Fibroblast of lung (primary cell): ENCODE measurements at regions not wholly inside any gene's neighbourhood (a gene's known extent, or its start where the extent isn't known, plus 50 kb on each side); places are given as distances from the start of the nearest gene placed in this dataset.

Experiments used
- DNase-seq, 2 donors: peaks; one replicate each; pipeline versions ENCODE4 v3.0.0 to v3.0.0-alpha.2; 2010; ENCODE audit warnings: low read depth in 2 of 2
- H2AFZ ChIP-seq: 2 replicates; pipeline ENCODE4 v1.5.1; 2012; ENCODE audit warnings: low read length, control low read depth, inconsistent platforms
- H3K27ac ChIP-seq: 2 replicates; pipeline ENCODE4 v1.5.1; 2011; ENCODE audit warnings: low read length, control low read depth; ENCODE audit not compliant: insufficient read depth
- H3K27me3 ChIP-seq: 2 replicates; pipeline ENCODE4 v1.5.1; 2011; ENCODE audit warnings: mild to moderate bottlenecking, low read length; ENCODE audit not compliant: control insufficient read depth, insufficient read depth
- H3K36me3 ChIP-seq: 2 replicates; pipeline ENCODE4 v1.5.1; 2011; ENCODE audit warnings: low read length; ENCODE audit not compliant: control insufficient read depth, insufficient read depth
- H3K4me1 ChIP-seq: 2 replicates; pipeline ENCODE4 v1.5.1; 2011; ENCODE audit warnings: low read length; ENCODE audit not compliant: control insufficient read depth, insufficient read depth; ENCODE audit errors: extremely low read depth
- H3K4me2 ChIP-seq: 2 replicates; pipeline ENCODE4 v1.5.1; 2011; ENCODE audit warnings: low read length, control low read depth; ENCODE audit not compliant: insufficient read depth; ENCODE audit errors: extremely low read depth
- H3K4me3 ChIP-seq, 4 experiments: fragments of 200-600 bp in 1 of 4; sonication (generic) in 1 of 4; replicated peaks in 1 of 4; 2 replicates each; pipeline ENCODE4 v1.5.1; 2011 to 2016; ENCODE audit warnings: low read length in 4 of 4, low read depth in 3 of 4, mild to moderate bottlenecking in 3 of 4, control low read depth in 2 of 4, inconsistent platforms in 1 of 4, mixed read lengths in 1 of 4; ENCODE audit not compliant: insufficient read depth in 1 of 4; ENCODE audit errors: control extremely low read depth in 1 of 4
- H3K79me2 ChIP-seq: 2 replicates; pipeline ENCODE4 v1.5.1; 2012; ENCODE audit warnings: mild to moderate bottlenecking, low read length, inconsistent platforms; ENCODE audit not compliant: control insufficient read depth, insufficient read depth
- H3K9ac ChIP-seq: 2 replicates; pipeline ENCODE4 v1.5.1; 2011; ENCODE audit warnings: mild to moderate bottlenecking, low read length, control low read depth; ENCODE audit not compliant: insufficient read depth
- H3K9me3 ChIP-seq: 2 replicates; pipeline ENCODE4 v1.5.1; 2012; ENCODE audit warnings: low read depth, low read length; ENCODE audit not compliant: control insufficient read depth, insufficient read depth
- H4K20me1 ChIP-seq: 2 replicates; pipeline ENCODE4 v1.5.1; 2011; ENCODE audit warnings: low read length; ENCODE audit not compliant: control insufficient read depth, insufficient read depth; ENCODE audit errors: extremely low read depth
- CTCF ChIP-seq, 2 donors: IDR thresholded peaks in 1 of 2; conservative IDR thresholded peaks in 1 of 2; 1 replicate in 1 of 2; 2 replicates in 1 of 2; pipeline ENCODE4 v1.5.1; 2011 to 2012; ENCODE audit warnings: low read length in 2 of 2, control low read depth in 1 of 2, inconsistent platforms in 1 of 2, low read depth in 1 of 2, mild to moderate bottlenecking in 1 of 2
- EZH2 ChIP-seq: IDR thresholded peaks from 2 replicates; pipeline ENCODE4 v1.5.1; 2012; ENCODE audit warnings: low read length, control low read depth, mild to moderate bottlenecking; ENCODE audit errors: missing control alignments

DNA sequence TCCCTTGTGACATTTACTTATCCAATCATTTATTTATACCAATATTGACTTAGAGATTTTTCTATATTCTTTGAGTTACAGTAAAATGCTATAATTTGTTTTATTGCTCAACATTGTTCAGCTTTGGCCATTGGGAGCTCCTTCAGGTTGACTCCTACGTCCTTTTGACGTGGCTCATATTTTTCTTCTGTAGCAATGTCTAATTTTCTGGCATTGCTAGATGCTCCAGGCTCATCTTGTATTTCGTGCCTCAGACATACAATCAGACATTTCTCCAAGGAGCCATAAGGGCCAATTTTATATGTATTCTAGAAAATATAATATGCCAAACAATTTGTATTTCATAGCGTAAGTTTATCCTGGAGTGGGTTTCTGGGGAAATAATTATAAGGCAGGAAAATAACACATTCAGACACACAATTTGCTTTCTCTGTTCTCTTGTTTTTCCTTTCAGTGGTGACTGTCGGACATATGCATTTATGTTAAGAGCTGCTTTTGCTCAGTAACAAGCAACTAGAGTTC, 355.1 kb upstream of the MON1B start:
- Histone ChIP-seq H3K4me3 (no peak overlapping the region), H3K79me2 (no peaks in the 10 kb centered on the region), H3K27me3 (no peaks in the 10 kb centered on the region), H3K9ac (no peak overlapping the region), H2AFZ (no peak overlapping the region), H3K4me1 (no peaks in the 10 kb centered on the region), H4K20me1 (no peaks in the 10 kb centered on the region), H3K4me2 (no peak overlapping the region), H3K36me3 (no peaks in the 10 kb centered on the region), H3K9me3 (no peaks in the 10 kb centered on the region), H3K27ac (no peak overlapping the region)
- TF ChIP-seq EZH2 (no peak), CTCF (conservative IDR thresholded peaks at IDR 0.05 in 1 of 2, IDR thresholded peaks at IDR 0.05 in 1 of 2; ENCODE audit: low read depth in 1 of 2, low read length in 2 of 2) (no peak)
- no peak for DNase-seq

GRCh38 chr16:76837872-76838271, 353.1 kb upstream of the MON1B start:
- no peak overlapping the region for H3K4me3 ChIP-seq
- no peaks in the 10 kb centered on the region for H3K36me3 ChIP-seq
- no peak overlapping the region for H2AFZ ChIP-seq
- H3K27ac ChIP-seq = no peak overlapping the region
- H3K4me2 ChIP-seq = no peak overlapping the region
- no peaks in the 10 kb centered on the region for H3K27me3 ChIP-seq
- DNase-seq = no peak
- H3K9me3 ChIP-seq = no peaks in the 10 kb centered on the region
- H3K9ac ChIP-seq = no peak overlapping the region
- no peaks in the 10 kb centered on the region for H3K79me2 ChIP-seq
- no peaks in the 10 kb centered on the region for H3K4me1 ChIP-seq
- no peaks in the 10 kb centered on the region for H4K20me1 ChIP-seq
- no peak for TF ChIP-seq CTCF (conservative IDR thresholded peaks at IDR 0.05 in 1 of 2, IDR thresholded peaks at IDR 0.05 in 1 of 2; ENCODE audit: low read depth in 1 of 2, low read length in 2 of 2)
- TF ChIP-seq EZH2 = no peak

DNA sequence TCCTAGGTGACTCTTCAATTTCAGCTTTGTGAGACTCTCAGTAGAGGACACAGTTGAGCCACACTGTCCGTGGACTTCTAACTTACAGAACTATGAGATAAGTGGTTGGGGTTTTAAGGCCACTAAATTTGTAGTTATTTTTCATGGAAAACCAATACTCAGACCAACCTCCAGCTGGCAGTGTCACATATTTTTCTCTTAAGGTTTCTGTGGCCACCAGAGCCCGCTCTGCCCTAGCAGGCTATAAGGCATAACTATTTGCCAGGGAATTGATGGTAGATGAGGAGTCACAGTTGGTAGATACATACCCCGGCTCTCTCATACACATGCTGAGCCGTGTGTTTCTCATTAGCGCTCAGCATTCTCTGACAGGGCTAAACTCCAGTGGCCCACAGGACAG, 336.8 kb upstream of the MON1B start:
- Histone ChIP-seq H3K27me3 (no peaks in the 10 kb centered on the region), H3K9ac (no peak overlapping the region), H4K20me1 (no peaks in the 10 kb centered on the region), H3K4me3 (no peak overlapping the region), H3K79me2 (no peaks in the 10 kb centered on the region), H3K36me3 (no peaks in the 10 kb centered on the region), H3K9me3 (no peaks in the 10 kb centered on the region), H3K4me1 (no peaks in the 10 kb centered on the region), H2AFZ (no peak overlapping the region), H3K4me2 (no peak overlapping the region), H3K27ac (no peak overlapping the region)
- DNase-seq = peak in 1 of 2 donors; percentile 6
- TF ChIP-seq CTCF (conservative IDR thresholded peaks at IDR 0.05 in 1 of 2, IDR thresholded peaks at IDR 0.05 in 1 of 2; ENCODE audit: low read depth in 1 of 2, low read length in 2 of 2) = peak in 1 of 2 donors; percentile 19
- TF ChIP-seq EZH2 = no peak
